ENCODE measurements at regions not wholly inside any gene's neighbourhood (a gene's known extent, or its start where the extent isn't known, plus 50 kb on each side); places are given as distances from the start of the nearest gene placed in this dataset.
"Not testable (repeated sequence)": the region's sequence is repeated elsewhere in the genome, so short reads cannot be mapped to it uniquely, and the experiment has no call there.

DNA sequence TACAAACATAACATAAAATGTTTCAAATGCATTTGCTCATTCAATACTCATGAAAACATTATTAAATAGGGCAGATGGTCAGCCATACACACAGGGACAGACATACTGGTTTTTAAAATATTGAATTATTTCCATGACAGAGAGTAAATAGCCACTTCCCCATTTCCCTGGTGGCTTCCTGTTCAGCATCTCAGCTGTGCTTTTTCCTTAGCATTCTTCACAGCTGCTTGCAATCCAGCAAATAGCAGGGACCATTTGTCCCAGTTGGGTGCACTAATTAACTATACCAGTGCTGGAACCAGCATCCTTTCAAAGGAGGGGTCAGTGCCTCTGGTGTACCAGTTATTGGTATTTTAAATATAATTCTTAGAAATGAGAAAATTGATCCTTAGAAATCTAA, 964.7 kb downstream of the RAB28 start:
- ATAC-seq (ENCODE audit: low read depth in 2 of 2) (no peak), DNase-seq (no peak)
- Mint-ChIP-seq H3K27me3 (no peaks in the 10 kb centered on the region), H3K4me3 (no peak overlapping the region), H3K27ac (no peak overlapping the region), H3K4me1 (no peaks in the 10 kb centered on the region), H3K36me3 (no peaks in the 10 kb centered on the region), H3K9me3 (peaks cover under 1 to 17% (median 11%) of the 10 kb centered on the region in 7 donors)

DNA sequence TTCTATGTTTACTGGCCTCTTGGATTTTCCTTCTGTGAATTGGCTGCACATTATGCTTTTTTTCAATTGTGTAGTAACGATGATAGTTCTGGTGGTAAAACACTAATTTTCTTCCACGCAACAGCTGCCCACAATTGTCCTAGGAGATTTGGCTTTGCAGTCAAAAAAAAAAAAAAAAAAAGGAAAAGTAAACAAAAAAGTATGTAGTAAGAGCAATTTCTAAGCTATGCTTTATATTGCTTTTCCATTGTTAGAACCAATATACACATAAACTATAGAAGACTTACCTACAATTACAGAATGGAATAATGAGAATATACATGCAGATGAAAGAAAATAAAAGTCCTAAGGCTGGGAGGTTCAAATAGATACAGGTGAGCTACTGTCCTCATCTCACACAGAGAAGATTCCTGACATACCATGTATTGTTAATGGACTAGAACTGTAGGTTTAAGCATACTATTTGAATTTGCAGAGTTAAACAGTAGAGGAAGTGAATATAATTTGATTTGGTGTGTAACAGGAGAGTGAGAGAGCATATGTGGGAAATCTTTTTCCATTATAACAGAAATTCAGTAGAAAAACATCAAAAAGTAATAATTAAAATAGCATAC, 976.2 kb downstream of the RAB28 start:
- DNase-seq = no peak
- Mint-ChIP-seq H3K4me3 (no peak overlapping the region), H3K9me3 (peaks cover 0 to 5% (median 0%) of the 10 kb centered on the region in 7 donors), H3K27ac (no peak overlapping the region), H3K36me3 (no peaks in the 10 kb centered on the region), H3K4me1 (no peaks in the 10 kb centered on the region), H3K27me3 (no peaks in the 10 kb centered on the region)
- ATAC-seq (ENCODE audit: low read depth in 2 of 2) = no peak

GRCh38 chr4:12500409-12500808, 983.7 kb downstream of the RAB28 start:
- Mint-ChIP-seq H3K27ac (no peak overlapping the region), H3K4me3 (no peak overlapping the region), H3K4me1 (no peaks in the 10 kb centered on the region), H3K36me3 (no peaks in the 10 kb centered on the region), H3K9me3 (peaks cover 0 to 8% (median 5%) of the 10 kb centered on the region in 7 donors), H3K27me3 (no peaks in the 10 kb centered on the region)
- no peak for DNase-seq
- no peak for ATAC-seq (ENCODE audit: low read depth in 2 of 2)

- Mint-ChIP-seq H3K4me1 (no peaks in the 10 kb centered on the region), H3K4me3 (no peak overlapping the region), H3K9me3 (peaks cover 0 to 8% (median 5%) of the 10 kb centered on the region in 7 donors), H3K27me3 (no peaks in the 10 kb centered on the region), H3K36me3 (no peaks in the 10 kb centered on the region), H3K27ac (no peak overlapping the region)
- DNase-seq (no peak), ATAC-seq (ENCODE audit: low read depth in 2 of 2) (no peak)
Observed at GRCh38 chr4:12499693-12500092, 984.4 kb downstream of the RAB28 start.

DNA sequence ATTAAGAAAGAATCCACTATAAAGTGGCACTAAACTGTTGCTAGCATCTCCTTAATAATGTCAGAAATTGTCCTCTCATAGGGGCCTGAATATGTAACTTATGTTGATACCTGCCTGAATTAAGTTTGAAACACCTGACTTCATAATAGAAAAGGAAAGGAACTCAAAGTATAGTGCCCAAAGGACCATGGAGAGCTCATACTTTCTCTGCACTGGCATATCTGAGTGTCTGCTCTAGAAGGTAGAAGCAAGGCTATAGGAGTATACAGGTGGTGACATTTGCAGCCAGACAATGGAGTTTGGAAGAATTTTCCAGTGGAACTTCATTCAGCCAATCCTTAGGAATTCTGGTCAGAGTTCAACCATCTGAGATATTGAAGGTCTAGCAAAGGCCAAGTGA, 988.9 kb downstream of the RAB28 start:
- Mint-ChIP-seq H3K36me3 (no peaks in the 10 kb centered on the region), H3K9me3 (peaks cover 0 to 9% (median 3%) of the 10 kb centered on the region in 7 donors), H3K27ac (no peak overlapping the region), H3K4me3 (no peak overlapping the region), H3K27me3 (no peaks in the 10 kb centered on the region), H3K4me1 (no peaks in the 10 kb centered on the region)
- ATAC-seq (ENCODE audit: low read depth in 2 of 2) (no peak), DNase-seq (no peak)

DNA sequence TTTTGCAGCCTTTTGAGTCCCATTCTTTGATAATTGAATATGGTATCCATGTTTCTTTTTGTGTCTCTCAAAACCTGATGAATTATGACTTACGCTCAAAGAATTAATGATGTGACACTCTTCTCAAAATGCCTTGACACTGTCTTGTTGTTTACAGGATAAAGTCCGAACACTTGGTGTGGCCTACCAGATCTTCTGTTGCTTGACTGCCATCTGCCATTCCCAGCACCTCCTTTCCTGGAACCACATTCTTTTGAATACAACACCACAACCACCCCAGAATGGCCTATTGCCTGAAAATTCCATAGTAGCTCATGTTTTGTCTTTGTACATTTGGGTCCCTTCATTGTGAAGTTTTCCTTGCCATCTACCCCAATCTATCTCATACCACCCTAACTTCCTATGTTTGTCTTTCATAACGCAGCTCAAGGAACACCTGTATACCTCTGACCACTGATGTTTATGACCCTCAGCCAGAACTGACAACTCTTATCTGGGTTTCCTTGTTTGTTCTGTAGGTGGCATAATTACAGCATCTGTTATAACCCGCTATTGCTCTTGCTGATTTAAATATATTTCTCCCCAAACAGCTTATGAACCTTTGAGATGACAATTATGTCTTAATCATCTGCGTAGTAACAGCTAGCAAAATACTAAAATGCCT, 991.3 kb downstream of the RAB28 start:
- H3K4me1 Mint-ChIP-seq = no peaks in the 10 kb centered on the region
- DNase-seq (no peak), ATAC-seq (ENCODE audit: low read depth in 2 of 2) (no peak)
- no peak overlapping the region for H3K27ac Mint-ChIP-seq
- peaks cover 0 to 11% (median 4%) of the 10 kb centered on the region in 7 donors for H3K9me3 Mint-ChIP-seq
- H3K36me3 Mint-ChIP-seq = no peaks in the 10 kb centered on the region
- peak overlapping the region in 1 of 8 donors; percentile 64 for H3K4me3 Mint-ChIP-seq
- H3K27me3 Mint-ChIP-seq = no peaks in the 10 kb centered on the region

- no peaks in the 10 kb centered on the region for H3K4me1 Mint-ChIP-seq
- no peak overlapping the region for H3K27ac Mint-ChIP-seq
- H3K9me3 Mint-ChIP-seq = peaks cover 0 to 14% (median 4%) of the 10 kb centered on the region in 7 donors
- H3K36me3 Mint-ChIP-seq = no peaks in the 10 kb centered on the region
- no peak overlapping the region for H3K4me3 Mint-ChIP-seq
- H3K27me3 Mint-ChIP-seq = no peaks in the 10 kb centered on the region
- DNase-seq = no peak
- ATAC-seq (ENCODE audit: low read depth in 2 of 2) = no peak
Observed at GRCh38 chr4:12488672-12489071, 995.5 kb downstream of the RAB28 start.

GRCh38 chr4:12487000-12487399, 997.1 kb downstream of the RAB28 start:
- ATAC-seq (ENCODE audit: low read depth in 2 of 2) (no peak), DNase-seq (no peak)
- Mint-ChIP-seq H3K4me1 (no peaks in the 10 kb centered on the region), H3K27ac (no peak overlapping the region), H3K4me3 (no peak overlapping the region), H3K36me3 (no peaks in the 10 kb centered on the region), H3K27me3 (no peaks in the 10 kb centered on the region), H3K9me3 (peaks cover 2 to 13% (median 11%) of the 10 kb centered on the region in 7 donors)

GRCh38 chr4:12472087-12472486, 1012.1 kb downstream of the RAB28 start:
- DNase-seq (no peak), ATAC-seq (ENCODE audit: low read depth in 2 of 2) (no peak)
- Mint-ChIP-seq H3K27ac (no peak overlapping the region), H3K4me1 (no peaks in the 10 kb centered on the region), H3K9me3 (peaks cover 0 to 24% (median 3%) of the 10 kb centered on the region in 7 donors), H3K4me3 (no peak overlapping the region), H3K36me3 (no peaks in the 10 kb centered on the region), H3K27me3 (no peaks in the 10 kb centered on the region)

- no peak for ATAC-seq (ENCODE audit: low read depth in 2 of 2)
- peaks cover 0 to 24% (median 3%) of the 10 kb centered on the region in 7 donors for H3K9me3 Mint-ChIP-seq
- no peak overlapping the region for H3K27ac Mint-ChIP-seq
- no peak for DNase-seq
- H3K4me3 Mint-ChIP-seq = no peak overlapping the region
- H3K27me3 Mint-ChIP-seq = no peaks in the 10 kb centered on the region
- H3K36me3 Mint-ChIP-seq = no peaks in the 10 kb centered on the region
- H3K4me1 Mint-ChIP-seq = no peaks in the 10 kb centered on the region
Observed at GRCh38 chr4:12471193-12471592, 1012.9 kb downstream of the RAB28 start.

GRCh38 chr4:12461576-12461975, 1022.6 kb downstream of the RAB28 start:
- DNase-seq; H3K4me1 Mint-ChIP-seq; H3K27ac Mint-ChIP-seq; H3K27me3 Mint-ChIP-seq; H3K4me3 Mint-ChIP-seq; H3K36me3 Mint-ChIP-seq; ATAC-seq (ENCODE audit: low read depth in 2 of 2): not testable (repeated sequence)
- peaks cover 0 to 20% (median 10%) of the 10 kb centered on the region in 7 donors for H3K9me3 Mint-ChIP-seq

GRCh38 chr4:12459126-12459525, 1025.0 kb downstream of the RAB28 start:
- Mint-ChIP-seq H3K4me3 (no peak overlapping the region), H3K27ac (no peak overlapping the region), H3K27me3 (no peaks in the 10 kb centered on the region), H3K4me1 (no peaks in the 10 kb centered on the region), H3K9me3 (peaks cover 0 to 16% (median 10%) of the 10 kb centered on the region in 7 donors), H3K36me3 (no peaks in the 10 kb centered on the region)
- ATAC-seq (ENCODE audit: low read depth in 2 of 2) (no peak), DNase-seq (no peak)

DNA sequence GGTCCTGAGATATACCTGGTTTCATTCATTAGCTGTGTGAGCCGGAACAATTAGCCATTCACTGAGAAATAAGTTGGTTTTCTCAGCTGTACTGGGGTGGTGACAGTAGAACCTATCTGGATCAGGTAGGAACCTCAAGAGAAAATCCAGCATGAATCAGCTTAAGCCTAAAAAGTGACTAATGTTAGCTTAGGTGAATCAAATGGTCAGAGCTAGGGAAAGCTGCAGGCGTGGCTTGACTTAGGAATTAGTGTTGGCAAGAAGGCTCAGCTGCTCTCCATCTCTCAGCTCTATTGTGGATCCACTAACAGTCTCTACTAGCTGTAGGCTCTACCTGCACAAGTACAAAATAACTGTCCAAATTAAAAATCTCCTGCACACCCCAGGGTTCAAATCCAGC, 1025.5 kb downstream of the RAB28 start:
- ATAC-seq (ENCODE audit: low read depth in 2 of 2) (no peak), DNase-seq (no peak)
- Mint-ChIP-seq H3K27me3 (no peaks in the 10 kb centered on the region), H3K27ac (no peak overlapping the region), H3K4me3 (no peak overlapping the region), H3K9me3 (peaks cover 0 to 12% (median 9%) of the 10 kb centered on the region in 7 donors), H3K4me1 (no peaks in the 10 kb centered on the region), H3K36me3 (no peaks in the 10 kb centered on the region)

DNA sequence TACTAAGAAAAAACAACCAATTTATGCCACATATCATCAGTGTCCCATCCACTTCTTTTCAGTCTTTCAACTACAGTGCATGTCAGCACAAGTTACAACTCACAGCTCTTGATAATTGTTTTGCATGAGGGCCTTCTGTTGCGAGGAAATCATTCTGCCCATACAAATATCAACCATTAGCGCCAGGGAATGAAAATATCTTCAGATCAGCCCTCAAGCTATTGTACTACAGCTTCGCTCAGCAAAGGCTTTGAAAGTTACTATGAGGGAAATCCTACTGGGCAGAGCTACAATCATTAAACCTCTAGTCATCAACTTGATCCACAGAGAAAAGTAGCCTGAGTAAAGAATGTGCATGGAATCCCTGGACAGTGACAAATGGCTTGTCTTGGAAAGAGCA, 1023.6 kb upstream of the HS3ST1 start:
- DNase-seq (no peak), ATAC-seq (ENCODE audit: low read depth in 2 of 2) (no peak)
- Mint-ChIP-seq H3K4me1 (no peaks in the 10 kb centered on the region), H3K4me3 (no peak overlapping the region), H3K27ac (no peak overlapping the region), H3K36me3 (no peaks in the 10 kb centered on the region), H3K9me3 (peaks cover 5 to 23% (median 12%) of the 10 kb centered on the region in 7 donors), H3K27me3 (no peaks in the 10 kb centered on the region)
